ENCODE measurements at regions not wholly inside any gene's neighbourhood (a gene's known extent, or its start where the extent isn't known, plus 50 kb on each side); places are given as distances from the start of the nearest gene placed in this dataset.
"Not testable (repeated sequence)": the region's sequence is repeated elsewhere in the genome, so short reads cannot be mapped to it uniquely, and the experiment has no call there.

GRCh38 chr4:4089716-4090419 is 136.9 kb downstream of the OTOP1 start:
- not testable (repeated sequence) for H3K36me3 ChIP-seq; H3K27me3 ChIP-seq (replicated peaks); H3K9me3 ChIP-seq (replicated peaks); H3K4me1 ChIP-seq (replicated peaks); H3K27ac ChIP-seq; DNase-seq (ENCODE audit: low read depth in 1 of 2, low spot score in 2 of 2); H3K4me3 ChIP-seq

- not testable (repeated sequence) for H3K4me3 ChIP-seq; H3K9me3 ChIP-seq (replicated peaks); H3K27ac ChIP-seq; DNase-seq (ENCODE audit: low read depth in 1 of 2, low spot score in 2 of 2); H3K4me1 ChIP-seq (replicated peaks); H3K27me3 ChIP-seq (replicated peaks); H3K36me3 ChIP-seq
Measured at GRCh38 chr4:4090720-4091119, 136.0 kb downstream of the OTOP1 start.

GRCh38 chr4:4092159-4092558 is 134.6 kb downstream of the OTOP1 start:
- not testable (repeated sequence) for H3K36me3 ChIP-seq; H3K4me3 ChIP-seq; H3K9me3 ChIP-seq (replicated peaks); DNase-seq (ENCODE audit: low read depth in 1 of 2, low spot score in 2 of 2); H3K27me3 ChIP-seq (replicated peaks); H3K4me1 ChIP-seq (replicated peaks); H3K27ac ChIP-seq

- DNase-seq (ENCODE audit: low read depth in 1 of 2, low spot score in 2 of 2); H3K36me3 ChIP-seq; H3K9me3 ChIP-seq (replicated peaks); H3K4me3 ChIP-seq; H3K27me3 ChIP-seq (replicated peaks); H3K27ac ChIP-seq; H3K4me1 ChIP-seq (replicated peaks): not testable (repeated sequence)
Measured at GRCh38 chr4:4099610-4100009, 127.1 kb downstream of the OTOP1 start.

- H3K36me3 ChIP-seq; H3K4me3 ChIP-seq; H3K9me3 ChIP-seq (replicated peaks); H3K27ac ChIP-seq; H3K27me3 ChIP-seq (replicated peaks); H3K4me1 ChIP-seq (replicated peaks); DNase-seq (ENCODE audit: low read depth in 1 of 2, low spot score in 2 of 2): not testable (repeated sequence)
Measured at GRCh38 chr4:4106923-4107322, 119.8 kb downstream of the OTOP1 start.

GRCh38 chr4:4107411-4108107 is 119.2 kb downstream of the OTOP1 start:
- H3K4me3 ChIP-seq; H3K9me3 ChIP-seq (replicated peaks); H3K27ac ChIP-seq; H3K36me3 ChIP-seq; H3K4me1 ChIP-seq (replicated peaks); H3K27me3 ChIP-seq (replicated peaks): not testable (repeated sequence)
- DNase-seq (ENCODE audit: low read depth in 1 of 2, low spot score in 2 of 2), result peak in 1 of 2 experiments; percentile 33

- H3K27me3 ChIP-seq (replicated peaks); H3K27ac ChIP-seq; H3K36me3 ChIP-seq: not testable (repeated sequence)
Measured at GRCh38 chr4:4115381-4115780, 111.3 kb downstream of the OTOP1 start.

GRCh38 chr4:4116901-4117300 is 109.8 kb downstream of the OTOP1 start:
- not testable (repeated sequence) for H3K4me1 ChIP-seq (replicated peaks); H3K27me3 ChIP-seq (replicated peaks); H3K4me3 ChIP-seq; H3K27ac ChIP-seq; H3K9me3 ChIP-seq (replicated peaks); DNase-seq (ENCODE audit: low read depth in 1 of 2, low spot score in 2 of 2); H3K36me3 ChIP-seq

More at GRCh38 chr4:4115381-4115780, 111.3 kb downstream of the OTOP1 start:
- H3K9me3 ChIP-seq (replicated peaks); DNase-seq (ENCODE audit: low read depth in 1 of 2, low spot score in 2 of 2); H3K4me3 ChIP-seq; H3K4me1 ChIP-seq (replicated peaks): not testable (repeated sequence)

GRCh38 chr4:4134368-4134767 is 92.4 kb downstream of the OTOP1 start:
- H3K4me3 ChIP-seq; H3K4me1 ChIP-seq (replicated peaks); DNase-seq (ENCODE audit: low read depth in 1 of 2, low spot score in 2 of 2); H3K27ac ChIP-seq; H3K27me3 ChIP-seq (replicated peaks); H3K9me3 ChIP-seq (replicated peaks); H3K36me3 ChIP-seq: not testable (repeated sequence)

GRCh38 chr4:4136621-4137020 is 90.1 kb downstream of the OTOP1 start:
- not testable (repeated sequence) for H3K9me3 ChIP-seq (replicated peaks); H3K27ac ChIP-seq; H3K4me3 ChIP-seq; DNase-seq (ENCODE audit: low read depth in 1 of 2, low spot score in 2 of 2); H3K36me3 ChIP-seq; H3K27me3 ChIP-seq (replicated peaks); H3K4me1 ChIP-seq (replicated peaks)
